ENCODE measurements at regions not wholly inside any gene's neighbourhood (a gene's known extent, or its start where the extent isn't known, plus 50 kb on each side); places are given as distances from the start of the nearest gene placed in this dataset.

DNA sequence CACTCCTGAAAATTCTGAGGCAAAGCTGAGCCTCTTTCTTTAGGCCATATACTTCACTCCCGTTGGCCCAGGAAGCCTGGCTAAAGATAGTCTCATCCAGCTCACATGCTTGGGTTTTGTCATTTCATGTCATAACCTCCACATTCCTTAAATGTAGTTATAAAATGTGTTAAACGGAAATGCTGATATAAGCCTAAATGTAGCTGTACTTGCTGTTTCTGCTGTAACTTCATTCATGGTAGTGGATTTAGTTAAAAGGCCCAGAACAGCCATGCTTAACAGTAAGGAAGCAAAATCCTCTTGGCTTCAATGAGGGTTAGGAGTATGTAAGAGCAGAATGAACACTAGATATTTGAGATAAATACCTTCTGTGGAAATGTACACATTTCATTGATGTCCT is 135.8 kb upstream of the TMEM161B start:
- Mint-ChIP-seq H3K4me3 (no peak overlapping the region), H3K36me3 (no peaks in the 10 kb centered on the region), H3K4me1 (peaks cover 30% of the 10 kb centered on the region), H3K27ac (no peak overlapping the region), H3K27me3 (ENCODE audit: low read depth) (no peaks in the 10 kb centered on the region), H3K9me3 (no peaks in the 10 kb centered on the region)
- ChIA-PET POLR2A (no interaction called here), CTCF (no interaction called here)
- no peak for ATAC-seq
- TF ChIP-seq, protein P1, sequence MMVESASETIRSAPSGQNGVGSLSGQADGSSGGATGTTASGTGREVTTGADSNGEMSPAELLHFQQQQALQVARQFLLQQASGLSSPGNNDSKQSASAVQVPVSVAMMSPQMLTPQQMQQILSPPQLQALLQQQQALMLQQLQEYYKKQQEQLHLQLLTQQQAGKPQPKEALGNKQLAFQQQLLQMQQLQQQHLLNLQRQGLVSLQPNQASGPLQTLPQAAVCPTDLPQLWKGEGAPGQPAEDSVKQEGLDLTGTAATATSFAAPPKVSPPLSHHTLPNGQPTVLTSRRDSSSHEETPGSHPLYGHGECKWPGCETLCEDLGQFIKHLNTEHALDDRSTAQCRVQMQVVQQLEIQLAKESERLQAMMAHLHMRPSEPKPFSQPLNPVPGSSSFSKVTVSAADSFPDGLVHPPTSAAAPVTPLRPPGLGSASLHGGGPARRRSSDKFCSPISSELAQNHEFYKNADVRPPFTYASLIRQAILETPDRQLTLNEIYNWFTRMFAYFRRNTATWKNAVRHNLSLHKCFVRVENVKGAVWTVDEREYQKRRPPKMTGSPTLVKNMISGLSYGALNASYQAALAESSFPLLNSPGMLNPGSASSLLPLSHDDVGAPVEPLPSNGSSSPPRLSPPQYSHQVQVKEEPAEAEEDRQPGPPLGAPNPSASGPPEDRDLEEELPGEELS (CRISPR knock-in tag; IDR thresholded peaks at IDR 0.05), result no peak
- TF ChIP-seq, protein P2, sequence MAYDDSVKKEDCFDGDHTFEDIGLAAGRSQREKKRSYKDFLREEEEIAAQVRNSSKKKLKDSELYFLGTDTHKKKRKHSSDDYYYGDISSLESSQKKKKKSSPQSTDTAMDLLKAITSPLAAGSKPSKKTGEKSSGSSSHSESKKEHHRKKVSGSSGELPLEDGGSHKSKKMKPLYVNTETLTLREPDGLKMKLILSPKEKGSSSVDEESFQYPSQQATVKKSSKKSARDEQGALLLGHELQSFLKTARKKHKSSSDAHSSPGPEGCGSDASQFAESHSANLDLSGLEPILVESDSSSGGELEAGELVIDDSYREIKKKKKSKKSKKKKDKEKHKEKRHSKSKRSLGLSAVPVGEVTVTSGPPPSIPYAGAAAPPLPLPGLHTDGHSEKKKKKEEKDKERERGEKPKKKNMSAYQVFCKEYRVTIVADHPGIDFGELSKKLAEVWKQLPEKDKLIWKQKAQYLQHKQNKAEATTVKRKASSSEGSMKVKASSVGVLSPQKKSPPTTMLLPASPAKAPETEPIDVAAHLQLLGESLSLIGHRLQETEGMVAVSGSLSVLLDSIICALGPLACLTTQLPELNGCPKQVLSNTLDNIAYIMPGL (CRISPR knock-in tag; IDR thresholded peaks at IDR 0.05), result no peak
- no peak for TF ChIP-seq ZNF263 (CRISPR knock-in tag; IDR thresholded peaks at IDR 0.05; ENCODE audit: low read depth)
- TF ChIP-seq, protein P3, sequence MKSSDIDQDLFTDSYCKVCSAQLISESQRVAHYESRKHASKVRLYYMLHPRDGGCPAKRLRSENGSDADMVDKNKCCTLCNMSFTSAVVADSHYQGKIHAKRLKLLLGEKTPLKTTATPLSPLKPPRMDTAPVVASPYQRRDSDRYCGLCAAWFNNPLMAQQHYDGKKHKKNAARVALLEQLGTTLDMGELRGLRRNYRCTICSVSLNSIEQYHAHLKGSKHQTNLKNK (CRISPR knock-in tag; IDR thresholded peaks at IDR 0.05), result no peak
- TF ChIP-seq, protein P4, sequence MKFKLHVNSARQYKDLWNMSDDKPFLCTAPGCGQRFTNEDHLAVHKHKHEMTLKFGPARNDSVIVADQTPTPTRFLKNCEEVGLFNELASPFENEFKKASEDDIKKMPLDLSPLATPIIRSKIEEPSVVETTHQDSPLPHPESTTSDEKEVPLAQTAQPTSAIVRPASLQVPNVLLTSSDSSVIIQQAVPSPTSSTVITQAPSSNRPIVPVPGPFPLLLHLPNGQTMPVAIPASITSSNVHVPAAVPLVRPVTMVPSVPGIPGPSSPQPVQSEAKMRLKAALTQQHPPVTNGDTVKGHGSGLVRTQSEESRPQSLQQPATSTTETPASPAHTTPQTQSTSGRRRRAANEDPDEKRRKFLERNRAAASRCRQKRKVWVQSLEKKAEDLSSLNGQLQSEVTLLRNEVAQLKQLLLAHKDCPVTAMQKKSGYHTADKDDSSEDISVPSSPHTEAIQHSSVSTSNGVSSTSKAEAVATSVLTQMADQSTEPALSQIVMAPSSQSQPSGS (CRISPR knock-in tag; IDR thresholded peaks at IDR 0.05; ENCODE audit: borderline replicate concordance, low read depth), result no peak
- TF ChIP-seq NFATC4 (CRISPR knock-in tag; IDR thresholded peaks at IDR 0.05), result no peak
- TF ChIP-seq TP53 (CRISPR knock-in tag; IDR thresholded peaks at IDR 0.05), result no peak
- no peak for TF ChIP-seq CBFB (CRISPR knock-in tag; IDR thresholded peaks at IDR 0.05; ENCODE audit: low read depth)
- TF ChIP-seq TEAD4 (CRISPR knock-in tag; IDR thresholded peaks at IDR 0.05), result no peak
- TF ChIP-seq ATF1 (CRISPR knock-in tag; IDR thresholded peaks at IDR 0.05), result no peak
- TF ChIP-seq ZNF232 (CRISPR knock-in tag; IDR thresholded peaks at IDR 0.05), result no peak
- TF ChIP-seq, protein P5, sequence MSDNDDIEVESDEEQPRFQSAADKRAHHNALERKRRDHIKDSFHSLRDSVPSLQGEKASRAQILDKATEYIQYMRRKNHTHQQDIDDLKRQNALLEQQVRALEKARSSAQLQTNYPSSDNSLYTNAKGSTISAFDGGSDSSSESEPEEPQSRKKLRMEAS (CRISPR knock-in tag; IDR thresholded peaks at IDR 0.05), result no peak
- TF ChIP-seq, protein P6, sequence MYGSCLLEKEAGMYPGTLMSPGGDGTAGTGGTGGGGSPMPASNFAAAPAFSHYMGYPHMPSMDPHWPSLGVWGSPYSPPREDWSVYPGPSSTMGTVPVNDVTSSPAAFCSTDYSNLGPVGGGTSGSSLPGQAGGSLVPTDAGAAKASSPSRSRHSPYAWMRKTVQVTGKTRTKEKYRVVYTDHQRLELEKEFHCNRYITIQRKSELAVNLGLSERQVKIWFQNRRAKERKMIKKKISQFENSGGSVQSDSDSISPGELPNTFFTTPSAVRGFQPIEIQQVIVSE (CRISPR knock-in tag; IDR thresholded peaks at IDR 0.05; ENCODE audit: borderline replicate concordance), result no peak
- TF ChIP-seq RELA (CRISPR knock-in tag; IDR thresholded peaks at IDR 0.05; ENCODE audit: borderline replicate concordance), result no peak
- TF ChIP-seq FOXP1 (CRISPR knock-in tag; IDR thresholded peaks at IDR 0.05; ENCODE audit: borderline replicate concordance), result no peak
- TF ChIP-seq, protein P7, sequence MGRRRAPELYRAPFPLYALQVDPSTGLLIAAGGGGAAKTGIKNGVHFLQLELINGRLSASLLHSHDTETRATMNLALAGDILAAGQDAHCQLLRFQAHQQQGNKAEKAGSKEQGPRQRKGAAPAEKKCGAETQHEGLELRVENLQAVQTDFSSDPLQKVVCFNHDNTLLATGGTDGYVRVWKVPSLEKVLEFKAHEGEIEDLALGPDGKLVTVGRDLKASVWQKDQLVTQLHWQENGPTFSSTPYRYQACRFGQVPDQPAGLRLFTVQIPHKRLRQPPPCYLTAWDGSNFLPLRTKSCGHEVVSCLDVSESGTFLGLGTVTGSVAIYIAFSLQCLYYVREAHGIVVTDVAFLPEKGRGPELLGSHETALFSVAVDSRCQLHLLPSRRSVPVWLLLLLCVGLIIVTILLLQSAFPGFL (CRISPR knock-in tag; IDR thresholded peaks at IDR 0.05; ENCODE audit: borderline replicate concordance), result no peak
- no peak for DNase-seq (ENCODE audit: low spot score)

DNA sequence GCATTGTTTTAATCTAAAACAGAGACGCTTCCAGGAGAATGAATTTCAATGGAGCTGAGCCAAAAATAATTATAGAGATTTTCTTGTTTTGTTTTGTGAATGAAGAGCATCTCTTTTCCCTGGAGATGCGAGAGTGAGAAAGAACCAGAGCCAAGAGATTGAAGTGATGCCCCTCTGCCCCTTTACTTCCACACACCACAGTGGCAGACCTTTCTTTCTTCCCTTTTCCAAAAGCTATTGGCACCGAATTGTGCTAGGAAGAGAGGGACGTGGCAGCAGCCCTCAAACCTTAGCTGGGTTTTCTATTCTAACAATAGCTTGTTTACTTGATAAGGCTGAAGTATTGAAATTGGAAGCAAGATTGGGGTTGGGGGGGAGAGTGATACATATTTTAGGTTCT is 133.0 kb upstream of the TMEM161B start:
- Mint-ChIP-seq H3K9me3 (no peaks in the 10 kb centered on the region), H3K4me3 (no peak overlapping the region), H3K36me3 (no peaks in the 10 kb centered on the region), H3K27ac (no peak overlapping the region), H3K27me3 (ENCODE audit: low read depth) (peaks cover 3% of the 10 kb centered on the region; the same call in 1 of the 2 replicates), H3K4me1 (peaks cover 46% of the 10 kb centered on the region)
- CTCF ChIA-PET, result no interaction called here
- no peak for DNase-seq (ENCODE audit: low spot score)
- no peak for ATAC-seq
- POLR2A ChIA-PET, result interaction anchor here (0.6 to 0.7 kb wide), 2 partner anchors 245 to 304 kb away, joined by 3 to 6 read pairs; no protein-coding TSS in a partner anchor
- TF ChIP-seq, protein P8, sequence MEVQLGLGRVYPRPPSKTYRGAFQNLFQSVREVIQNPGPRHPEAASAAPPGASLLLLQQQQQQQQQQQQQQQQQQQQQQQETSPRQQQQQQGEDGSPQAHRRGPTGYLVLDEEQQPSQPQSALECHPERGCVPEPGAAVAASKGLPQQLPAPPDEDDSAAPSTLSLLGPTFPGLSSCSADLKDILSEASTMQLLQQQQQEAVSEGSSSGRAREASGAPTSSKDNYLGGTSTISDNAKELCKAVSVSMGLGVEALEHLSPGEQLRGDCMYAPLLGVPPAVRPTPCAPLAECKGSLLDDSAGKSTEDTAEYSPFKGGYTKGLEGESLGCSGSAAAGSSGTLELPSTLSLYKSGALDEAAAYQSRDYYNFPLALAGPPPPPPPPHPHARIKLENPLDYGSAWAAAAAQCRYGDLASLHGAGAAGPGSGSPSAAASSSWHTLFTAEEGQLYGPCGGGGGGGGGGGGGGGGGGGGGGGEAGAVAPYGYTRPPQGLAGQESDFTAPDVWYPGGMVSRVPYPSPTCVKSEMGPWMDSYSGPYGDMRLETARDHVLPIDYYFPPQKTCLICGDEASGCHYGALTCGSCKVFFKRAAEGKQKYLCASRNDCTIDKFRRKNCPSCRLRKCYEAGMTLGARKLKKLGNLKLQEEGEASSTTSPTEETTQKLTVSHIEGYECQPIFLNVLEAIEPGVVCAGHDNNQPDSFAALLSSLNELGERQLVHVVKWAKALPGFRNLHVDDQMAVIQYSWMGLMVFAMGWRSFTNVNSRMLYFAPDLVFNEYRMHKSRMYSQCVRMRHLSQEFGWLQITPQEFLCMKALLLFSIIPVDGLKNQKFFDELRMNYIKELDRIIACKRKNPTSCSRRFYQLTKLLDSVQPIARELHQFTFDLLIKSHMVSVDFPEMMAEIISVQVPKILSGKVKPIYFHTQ (CRISPR knock-in tag; IDR thresholded peaks at IDR 0.05), result no peak
- no peak for TF ChIP-seq NR2C2 (CRISPR knock-in tag; IDR thresholded peaks at IDR 0.05)
- no peak for TF ChIP-seq CREB1 (CRISPR knock-in tag; IDR thresholded peaks at IDR 0.05)
- TF ChIP-seq, protein P9, sequence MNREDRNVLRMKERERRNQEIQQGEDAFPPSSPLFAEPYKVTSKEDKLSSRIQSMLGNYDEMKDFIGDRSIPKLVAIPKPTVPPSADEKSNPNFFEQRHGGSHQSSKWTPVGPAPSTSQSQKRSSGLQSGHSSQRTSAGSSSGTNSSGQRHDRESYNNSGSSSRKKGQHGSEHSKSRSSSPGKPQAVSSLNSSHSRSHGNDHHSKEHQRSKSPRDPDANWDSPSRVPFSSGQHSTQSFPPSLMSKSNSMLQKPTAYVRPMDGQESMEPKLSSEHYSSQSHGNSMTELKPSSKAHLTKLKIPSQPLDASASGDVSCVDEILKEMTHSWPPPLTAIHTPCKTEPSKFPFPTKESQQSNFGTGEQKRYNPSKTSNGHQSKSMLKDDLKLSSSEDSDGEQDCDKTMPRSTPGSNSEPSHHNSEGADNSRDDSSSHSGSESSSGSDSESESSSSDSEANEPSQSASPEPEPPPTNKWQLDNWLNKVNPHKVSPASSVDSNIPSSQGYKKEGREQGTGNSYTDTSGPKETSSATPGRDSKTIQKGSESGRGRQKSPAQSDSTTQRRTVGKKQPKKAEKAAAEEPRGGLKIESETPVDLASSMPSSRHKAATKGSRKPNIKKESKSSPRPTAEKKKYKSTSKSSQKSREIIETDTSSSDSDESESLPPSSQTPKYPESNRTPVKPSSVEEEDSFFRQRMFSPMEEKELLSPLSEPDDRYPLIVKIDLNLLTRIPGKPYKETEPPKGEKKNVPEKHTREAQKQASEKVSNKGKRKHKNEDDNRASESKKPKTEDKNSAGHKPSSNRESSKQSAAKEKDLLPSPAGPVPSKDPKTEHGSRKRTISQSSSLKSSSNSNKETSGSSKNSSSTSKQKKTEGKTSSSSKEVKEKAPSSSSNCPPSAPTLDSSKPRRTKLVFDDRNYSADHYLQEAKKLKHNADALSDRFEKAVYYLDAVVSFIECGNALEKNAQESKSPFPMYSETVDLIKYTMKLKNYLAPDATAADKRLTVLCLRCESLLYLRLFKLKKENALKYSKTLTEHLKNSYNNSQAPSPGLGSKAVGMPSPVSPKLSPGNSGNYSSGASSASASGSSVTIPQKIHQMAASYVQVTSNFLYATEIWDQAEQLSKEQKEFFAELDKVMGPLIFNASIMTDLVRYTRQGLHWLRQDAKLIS (CRISPR knock-in tag; IDR thresholded peaks at IDR 0.05; ENCODE audit: borderline replicate concordance), result no peak
- TF ChIP-seq ZNF121 (CRISPR knock-in tag; IDR thresholded peaks at IDR 0.05), result no peak
- TF ChIP-seq TP53 (CRISPR knock-in tag; IDR thresholded peaks at IDR 0.05), result no peak
